PC-3 (cell line): ENCODE measurements at regions not wholly inside any gene's neighbourhood (a gene's known extent, or its start where the extent isn't known, plus 50 kb on each side); places are given as distances from the start of the nearest gene placed in this dataset.

Experiments used
- ATAC-seq: fragments of 200-7000 bp; cut with Tn5 transposase; 2 replicates; pipeline ENCODE4 v1.9.1; 2020; ENCODE audit warnings: mild to moderate bottlenecking, moderate library complexity
- BruUV-seq: library from RNA; stranded (reverse); fragments of 400-500 nt; replicated peaks from 2 replicates; lab custom pipeline; 2021; lab: Mats Ljungman, UMichigan
- CTCF ChIA-PET: fragments of 300-600 bp; sonication (Branson Sonifier 250); formaldehyde crosslinking; loops from one replicate; lab custom pipeline; 2022; ENCODE audit warnings: antibody characterized with exemption; lab: Charles Lee
- POLR2A ChIA-PET: fragments of 300-600 bp; sonication (Branson Sonifier 250); formaldehyde crosslinking; loops from one replicate; lab custom pipeline; 2022; ENCODE audit warnings: antibody characterized with exemption; ENCODE audit not compliant: unreplicated experiment; lab: Charles Lee
- DNase-seq: peaks from one replicate; pipeline ENCODE4 v3.0.0-alpha.2; 2015
- H2AFZ ChIP-seq: fragments of 300-600 bp; sonication (generic); 2 replicates; pipeline ENCODE4 v1.6.0; 2016; ENCODE audit warnings: antibody characterized with exemption, low read length
- H3F3A ChIP-seq: fragments of 300-600 bp; sonication (generic); one replicate; pipeline ENCODE4 v1.6.0; 2017; ENCODE audit warnings: antibody characterized with exemption, low read length, control low read depth, mild to moderate bottlenecking; ENCODE audit not compliant: unreplicated experiment
- H3K27ac ChIP-seq: fragments of 300-600 bp; sonication (generic); 2 replicates; pipeline ENCODE4 v1.5.1; 2016; ENCODE audit warnings: mild to moderate bottlenecking, low read length
- H3K27me3 ChIP-seq: fragments of 300-600 bp; sonication (generic); 2 replicates; pipeline ENCODE4 v1.6.1; 2016; ENCODE audit warnings: low read length, mixed read lengths
- H3K36me3 ChIP-seq: fragments of 300-600 bp; sonication (generic); 2 replicates; pipeline ENCODE4 v1.6.1; 2016; ENCODE audit warnings: low read depth, mixed run types, low read length, mixed read lengths
- H3K4me1 ChIP-seq: fragments of 300-600 bp; sonication (generic); 2 replicates; pipeline ENCODE4 v1.5.1; 2016; ENCODE audit warnings: low read length; ENCODE audit not compliant: insufficient read depth
- H3K4me2 ChIP-seq: fragments of 300-600 bp; sonication (generic); 2 replicates; pipeline ENCODE4 v1.6.0; 2016; ENCODE audit warnings: low read length
- H3K4me3 ChIP-seq: fragments of 300-600 bp; sonication (generic); 2 replicates; pipeline ENCODE4 v1.5.1; 2016; ENCODE audit warnings: mild to moderate bottlenecking, low read length, mixed read lengths
- H3K79me2 ChIP-seq: fragments of 300-600 bp; sonication (generic); 2 replicates; pipeline ENCODE4 v1.6.1; 2017; ENCODE audit warnings: low read length, mixed read lengths
- H3K9ac ChIP-seq: fragments of 300-600 bp; sonication (generic); 2 replicates; pipeline ENCODE4 v1.6.0; 2016; ENCODE audit warnings: mild to moderate bottlenecking, low read length
- H3K9me2 ChIP-seq: fragments of 300-600 bp; sonication (generic); replicated peaks from 2 replicates; pipeline ENCODE4 v1.6.1; 2016; ENCODE audit warnings: mixed run types, low read length, mixed read lengths
- H3K9me3 ChIP-seq: fragments of 300-600 bp; sonication (generic); 2 replicates; pipeline ENCODE4 v1.6.1; 2016; ENCODE audit warnings: low read length, mixed read lengths
- H4K20me1 ChIP-seq: fragments of 300-600 bp; sonication (generic); 2 replicates; pipeline ENCODE4 v1.6.1; 2016; ENCODE audit warnings: low read length, mixed read lengths
- CTCF ChIP-seq: fragments of 300-600 bp; sonication (generic); conservative IDR thresholded peaks from 2 replicates; pipeline ENCODE4 v1.5.1; 2017; ENCODE audit warnings: antibody characterized with exemption, low read depth, mild to moderate bottlenecking, low read length
- EZH2 ChIP-seq: fragments of 300-600 bp; sonication (generic); IDR thresholded peaks from one replicate; pipeline ENCODE4 v1.6.1; 2017; ENCODE audit warnings: antibody characterized with exemption, mild to moderate bottlenecking, low read length; ENCODE audit not compliant: unreplicated experiment
- EZH2phosphoT487 ChIP-seq: fragments of 300-600 bp; sonication (generic); IDR thresholded peaks from 2 replicates; pipeline ENCODE4 v1.6.1; 2018; ENCODE audit warnings: mild to moderate bottlenecking, antibody characterized with exemption, low read length, borderline replicate concordance
- intact Hi-C: fragments of 100-400 bp; cut with micrococcal nuclease; formaldehyde crosslinking; loops from 2 replicates; pipeline ENCODE4 v1.9.0; 2023

GRCh38 chr2:4862031-4862430 lies 830.2 kb upstream of the SOX11 start:
- no peaks in the 10 kb centered on the region for H3K4me1 ChIP-seq
- no peak for TF ChIP-seq CTCF
- no peaks in the 10 kb centered on the region for H3K36me3 ChIP-seq
- no peak overlapping the region for H3K9ac ChIP-seq
- H2AFZ ChIP-seq: no peak overlapping the region
- peak; percentile 52 for DNase-seq
- no peak overlapping the region for H3K4me2 ChIP-seq
- BruUV-seq: no TSS peak
- no peak overlapping the region for H3K4me3 ChIP-seq
- H3K27me3 ChIP-seq: no peaks in the 10 kb centered on the region
- no peaks in the 10 kb centered on the region for H3K9me3 ChIP-seq
- H3K79me2 ChIP-seq: no peaks in the 10 kb centered on the region
- ATAC-seq: no peak
- ChIA-PET CTCF (interaction anchor here (0.6 kb wide), 1 partner anchor 8 kb away, joined by 4 read pairs; no protein-coding TSS in a partner anchor), POLR2A (no interaction called here)
- intact Hi-C loops: no loop called here
- no peaks in the 10 kb centered on the region for H3K9me2 ChIP-seq
- H3F3A ChIP-seq: no peaks in the 10 kb centered on the region
- no peak overlapping the region for H3K27ac ChIP-seq
- no peaks in the 10 kb centered on the region for H4K20me1 ChIP-seq

GRCh38 chr2:4866198-4866597 lies 826.0 kb upstream of the SOX11 start:
- DNase-seq: no peak
- CTCF ChIA-PET: no interaction called here
- no TSS peak for BruUV-seq

GRCh38 chr2:4868466-4868865 lies 823.7 kb upstream of the SOX11 start:
- Histone ChIP-seq H3K9me3 (no peaks in the 10 kb centered on the region), H3K27ac (no peak overlapping the region), H3K9me2 (no peaks in the 10 kb centered on the region), H3K4me2 (no peak overlapping the region), H2AFZ (no peak overlapping the region), H3K27me3 (no peaks in the 10 kb centered on the region), H4K20me1 (no peaks in the 10 kb centered on the region), H3F3A (no peaks in the 10 kb centered on the region), H3K79me2 (no peaks in the 10 kb centered on the region), H3K4me1 (no peaks in the 10 kb centered on the region), H3K9ac (no peak overlapping the region), H3K36me3 (no peaks in the 10 kb centered on the region), H3K4me3 (no peak overlapping the region)
- BruUV-seq: no TSS peak
- intact Hi-C loops: no loop called here
- ATAC-seq: no peak
- POLR2A ChIA-PET: no interaction called here
- no peak for TF ChIP-seq EZH2
- no peak for TF ChIP-seq EZH2phosphoT487
- TF ChIP-seq CTCF: no peak
- CTCF ChIA-PET: no interaction called here
- DNase-seq: no peak

More at GRCh38 chr2:4866198-4866597, 826.0 kb upstream of the SOX11 start:
- no peak for ATAC-seq
- no peak overlapping the region for H2AFZ ChIP-seq
- no peak overlapping the region for H3K9ac ChIP-seq
- H4K20me1 ChIP-seq: no peaks in the 10 kb centered on the region
- TF ChIP-seq CTCF: no peak
- no peak for TF ChIP-seq EZH2phosphoT487
- no peak overlapping the region for H3K4me3 ChIP-seq
- H3K9me2 ChIP-seq: no peaks in the 10 kb centered on the region
- H3K9me3 ChIP-seq: no peaks in the 10 kb centered on the region
- no peak overlapping the region for H3K27ac ChIP-seq
- intact Hi-C loops: no loop called here
- H3K4me1 ChIP-seq: no peaks in the 10 kb centered on the region
- H3K4me2 ChIP-seq: no peak overlapping the region
- no peaks in the 10 kb centered on the region for H3F3A ChIP-seq
- POLR2A ChIA-PET: no interaction called here
- H3K36me3 ChIP-seq: no peaks in the 10 kb centered on the region
- H3K79me2 ChIP-seq: no peaks in the 10 kb centered on the region
- no peaks in the 10 kb centered on the region for H3K27me3 ChIP-seq
